ENCODE measurements at regions not wholly inside any gene's neighbourhood (a gene's known extent, or its start where the extent isn't known, plus 50 kb on each side); places are given as distances from the start of the nearest gene placed in this dataset.

GRCh38 chr22:47627556-47628253 lies 865.3 kb downstream of the TBC1D22A start:
- Histone ChIP-seq H3K36me3 (no peaks in the 10 kb centered on the region), H3K9me3 (no peaks in the 10 kb centered on the region), H3K27ac (no peak overlapping the region), H3K4me3 (no peak overlapping the region), H3K27me3 (no peaks in the 10 kb centered on the region), H3K4me1 (peaks cover 0 to 11% (median 9%) of the 10 kb centered on the region in 4 donors)
- TF ChIP-seq POLR2A (IDR thresholded peaks at IDR 0.05), result no peak
- TF ChIP-seq, protein P1, sequence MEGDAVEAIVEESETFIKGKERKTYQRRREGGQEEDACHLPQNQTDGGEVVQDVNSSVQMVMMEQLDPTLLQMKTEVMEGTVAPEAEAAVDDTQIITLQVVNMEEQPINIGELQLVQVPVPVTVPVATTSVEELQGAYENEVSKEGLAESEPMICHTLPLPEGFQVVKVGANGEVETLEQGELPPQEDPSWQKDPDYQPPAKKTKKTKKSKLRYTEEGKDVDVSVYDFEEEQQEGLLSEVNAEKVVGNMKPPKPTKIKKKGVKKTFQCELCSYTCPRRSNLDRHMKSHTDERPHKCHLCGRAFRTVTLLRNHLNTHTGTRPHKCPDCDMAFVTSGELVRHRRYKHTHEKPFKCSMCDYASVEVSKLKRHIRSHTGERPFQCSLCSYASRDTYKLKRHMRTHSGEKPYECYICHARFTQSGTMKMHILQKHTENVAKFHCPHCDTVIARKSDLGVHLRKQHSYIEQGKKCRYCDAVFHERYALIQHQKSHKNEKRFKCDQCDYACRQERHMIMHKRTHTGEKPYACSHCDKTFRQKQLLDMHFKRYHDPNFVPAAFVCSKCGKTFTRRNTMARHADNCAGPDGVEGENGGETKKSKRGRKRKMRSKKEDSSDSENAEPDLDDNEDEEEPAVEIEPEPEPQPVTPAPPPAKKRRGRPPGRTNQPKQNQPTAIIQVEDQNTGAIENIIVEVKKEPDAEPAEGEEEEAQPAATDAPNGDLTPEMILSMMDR (IDR thresholded peaks at IDR 0.05), result no peak
- WGBS, 2 donors, result 66 to 70% methylated on average over 17 of the region's 17 CpGs
- DNase-seq, result no peak
- intact Hi-C loops (cut with DNase I), result no loop called here

DNA sequence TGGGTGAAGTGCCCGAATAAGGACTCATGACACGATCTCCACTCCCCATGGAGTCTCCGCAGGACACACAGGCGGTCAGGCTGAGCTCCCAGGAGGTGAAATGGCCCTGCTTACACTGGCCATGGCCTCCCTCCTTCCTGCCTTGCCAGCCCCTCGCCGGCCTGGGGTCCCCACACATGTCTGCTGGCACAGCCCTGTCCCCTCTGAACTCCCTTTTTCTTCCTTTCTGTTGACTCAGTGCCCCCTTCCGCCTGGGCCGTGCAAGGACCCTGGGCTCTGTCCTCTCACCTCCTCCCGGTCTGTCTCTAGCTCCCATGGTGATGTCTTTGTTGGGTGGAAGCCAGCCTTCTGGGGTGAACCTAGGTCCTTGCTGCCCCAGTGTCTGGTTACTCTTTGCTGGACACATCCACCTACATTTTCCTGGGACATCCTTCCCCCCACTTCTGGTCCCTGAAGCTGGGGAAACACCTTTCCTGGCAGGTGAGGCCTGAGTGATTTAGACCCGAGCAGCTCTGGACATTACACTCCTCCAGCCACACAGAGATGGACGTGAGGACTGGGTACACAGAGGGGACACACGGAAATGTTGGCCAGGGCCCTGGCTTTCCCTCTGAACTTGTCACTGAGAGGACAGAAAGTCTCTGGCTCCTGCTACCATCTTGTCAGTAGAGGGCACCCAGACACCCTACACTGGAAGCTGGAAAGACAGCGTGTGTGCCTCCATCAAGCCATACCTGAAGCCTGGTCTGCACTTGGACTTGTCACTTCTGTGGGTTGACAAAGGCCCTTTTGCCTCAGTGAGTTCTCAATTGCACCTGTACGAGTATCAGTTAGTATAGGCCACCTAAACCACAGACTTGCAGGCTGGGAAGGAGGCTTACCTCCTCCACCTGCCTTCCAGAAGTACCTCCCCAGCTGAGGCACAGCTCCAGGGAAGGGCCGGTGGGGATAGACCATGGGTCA lies 864.3 kb downstream of the TBC1D22A start:
- Histone ChIP-seq H3K9me3 (no peaks in the 10 kb centered on the region), H3K4me3 (no peak overlapping the region), H3K27me3 (no peaks in the 10 kb centered on the region), H3K36me3 (no peaks in the 10 kb centered on the region), H3K27ac (no peak overlapping the region), H3K4me1 (peaks cover 0 to 11% (median 9%) of the 10 kb centered on the region in 4 donors)
- intact Hi-C loops (cut with DNase I), result no loop called here
- DNase-seq, result peak; percentile 28
- TF ChIP-seq, protein P1 (IDR thresholded peaks at IDR 0.05), result no peak
- WGBS, 2 donors, result 72 to 86% methylated on average over 15 of the region's 15 CpGs

DNA sequence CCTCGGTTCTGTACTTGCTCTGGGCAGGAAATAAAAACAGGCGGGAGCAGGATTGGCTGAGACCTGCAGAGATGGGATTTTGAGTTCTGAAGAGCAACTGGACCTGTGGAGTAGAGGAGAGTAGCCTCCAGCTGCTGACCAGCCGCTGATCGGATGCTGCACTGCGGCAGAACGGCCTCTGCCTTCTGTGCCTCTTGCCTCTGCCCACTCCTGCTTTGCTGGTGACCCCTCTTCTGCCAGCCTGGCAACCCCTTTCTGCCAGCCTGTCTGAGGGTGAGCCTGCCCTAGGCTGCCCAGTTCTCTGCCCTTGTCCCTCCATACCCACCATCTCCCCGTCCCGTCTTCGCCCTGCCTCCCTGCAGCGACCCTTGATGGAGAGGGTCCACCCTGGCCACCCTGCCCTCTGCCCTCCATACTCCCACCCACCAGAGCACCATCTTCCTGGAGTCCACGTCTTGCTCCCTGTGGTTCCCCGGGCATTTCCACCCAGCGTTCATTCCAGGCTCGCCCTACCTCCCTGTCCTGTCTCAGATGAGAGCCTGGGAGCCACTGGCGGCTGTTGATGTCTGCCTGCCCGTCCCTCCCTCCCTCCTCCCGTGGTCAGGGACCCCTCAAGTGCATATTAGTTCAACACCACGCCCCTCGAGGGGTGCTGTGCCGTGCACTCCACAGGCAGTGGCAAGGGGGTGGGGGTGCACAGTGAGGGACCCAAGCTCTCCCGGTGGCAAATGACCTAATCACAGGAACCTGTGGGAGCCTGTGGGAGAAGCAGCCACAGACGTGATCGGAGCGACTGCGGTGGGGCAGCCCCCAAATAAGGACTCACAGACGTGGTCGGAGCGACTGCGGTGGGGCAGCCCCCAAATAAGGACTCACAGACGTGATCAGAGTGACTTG lies 863.3 kb downstream of the TBC1D22A start:
- peak; percentile 45 for DNase-seq
- Histone ChIP-seq H3K27ac (no peak overlapping the region), H3K36me3 (no peaks in the 10 kb centered on the region), H3K4me1 (peaks cover 0 to 11% (median 9%) of the 10 kb centered on the region in 4 donors), H3K9me3 (no peaks in the 10 kb centered on the region), H3K4me3 (no peak overlapping the region), H3K27me3 (no peaks in the 10 kb centered on the region)
- WGBS, 2 donors, result 75 to 83% methylated on average over 30 of the region's 30 CpGs
- intact Hi-C loops (cut with DNase I), result no loop called here
- TF ChIP-seq POLR2AphosphoS5 (IDR thresholded peaks at IDR 0.05), result no peak
- TF ChIP-seq POLR2A (IDR thresholded peaks at IDR 0.05), result no peak
- TF ChIP-seq, protein P1 (IDR thresholded peaks at IDR 0.05), result no peak
- no peak for TF ChIP-seq EP300 (IDR thresholded peaks at IDR 0.05)

GRCh38 chr22:47625013-47625385 lies 862.5 kb downstream of the TBC1D22A start:
- Histone ChIP-seq H3K4me3 (no peak overlapping the region), H3K27ac (no peak overlapping the region), H3K27me3 (no peaks in the 10 kb centered on the region), H3K36me3 (no peaks in the 10 kb centered on the region), H3K9me3 (no peaks in the 10 kb centered on the region), H3K4me1 (peaks cover 0 to 11% (median 9%) of the 10 kb centered on the region in 4 donors)
- DNase-seq, result peak; percentile 36
- TF ChIP-seq EP300 (IDR thresholded peaks at IDR 0.05) (no peak), POLR2AphosphoS5 (IDR thresholded peaks at IDR 0.05) (no peak), POLR2A (IDR thresholded peaks at IDR 0.05) (no peak)
- TF ChIP-seq, protein P1 (IDR thresholded peaks at IDR 0.05), result no peak
- intact Hi-C loops (cut with DNase I), result no loop called here
- 72 to 86% methylated on average over 13 of the region's 13 CpGs for WGBS, 2 donors
